Bronchial epithelial cell (primary cell): ENCODE measurements at regions not wholly inside any gene's neighbourhood (a gene's known extent, or its start where the extent isn't known, plus 50 kb on each side); places are given as distances from the start of the nearest gene placed in this dataset.

Experiments
- DNase-seq: peaks from one replicate; pipeline ENCODE4 v3.0.0-alpha.2; 2010; ENCODE audit warnings: low read depth
- FAIRE-seq: peaks from 2 replicates; lab custom pipeline; 2011; peaks lifted over from hg19 to GRCh38; lab: Jason Lieb, UNC
- H3K27me3 ChIP-seq: 2 replicates; pipeline ENCODE4 v1.5.1; 2011; ENCODE audit warnings: low read length; ENCODE audit not compliant: control insufficient read depth, insufficient read depth
- H3K36me3 ChIP-seq: 2 replicates; pipeline ENCODE4 v1.5.1; 2011; ENCODE audit warnings: low read length; ENCODE audit not compliant: control insufficient read depth, insufficient read depth
- H3K4me3 ChIP-seq: 2 replicates; pipeline ENCODE4 v1.5.1; 2011; ENCODE audit warnings: mild to moderate bottlenecking, low read depth, low read length, control low read depth
- CTCF ChIP-seq: IDR thresholded peaks from 2 replicates; pipeline ENCODE4 v1.5.1; 2011; ENCODE audit warnings: mild to moderate bottlenecking, moderate library complexity, low read length, control low read depth, inconsistent platforms; ENCODE audit not compliant: insufficient read depth, severe bottlenecking

GRCh38 chr12:89840162-89840922 is 131.7 kb upstream of the ATP2B1 start:
- no peak for TF ChIP-seq CTCF
- no peak for DNase-seq
- Histone ChIP-seq H3K27me3 (no peaks in the 10 kb centered on the region), H3K4me3 (no peak overlapping the region), H3K36me3 (no peaks in the 10 kb centered on the region)
- no peak for FAIRE-seq

- DNase-seq (no peak), FAIRE-seq (no peak)
Observed at GRCh38 chr12:89839444-89839843, 130.8 kb upstream of the ATP2B1 start.

GRCh38 chr12:89838833-89839232 is 130.2 kb upstream of the ATP2B1 start:
- H3K27me3 ChIP-seq, result no peaks in the 10 kb centered on the region
- FAIRE-seq (no peak), DNase-seq (no peak)
- H3K4me3 ChIP-seq, result no peak overlapping the region
- no peak for TF ChIP-seq CTCF
- H3K36me3 ChIP-seq, result no peaks in the 10 kb centered on the region

More at GRCh38 chr12:89839444-89839843, 130.8 kb upstream of the ATP2B1 start:
- Histone ChIP-seq H3K27me3 (no peaks in the 10 kb centered on the region), H3K36me3 (no peaks in the 10 kb centered on the region), H3K4me3 (no peak overlapping the region)
- TF ChIP-seq CTCF, result no peak

GRCh38 chr12:89836026-89836425 is 127.4 kb upstream of the ATP2B1 start:
- Histone ChIP-seq H3K4me3 (no peak overlapping the region), H3K27me3 (no peaks in the 10 kb centered on the region), H3K36me3 (no peaks in the 10 kb centered on the region)
- TF ChIP-seq CTCF, result no peak
- DNase-seq, result peak; percentile 13
- no peak for FAIRE-seq

DNA sequence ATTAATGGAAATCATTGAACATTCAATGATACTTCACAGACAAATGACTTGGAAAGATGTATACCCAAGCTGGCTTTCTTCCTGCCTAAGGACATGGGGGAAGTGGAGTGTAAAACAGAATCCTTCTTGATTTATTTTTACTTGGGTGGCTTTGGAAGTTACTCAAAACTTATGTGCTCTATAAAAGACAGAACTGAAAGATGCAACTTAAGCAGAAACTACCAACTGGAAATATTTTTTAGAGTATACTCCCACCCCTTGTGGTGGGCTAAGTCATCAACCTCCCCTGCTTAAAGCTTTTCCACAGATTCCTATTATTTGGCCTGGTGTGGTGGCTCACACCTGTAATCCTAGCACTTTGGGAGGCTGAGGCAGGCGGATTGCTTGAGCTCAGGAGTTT is 126.0 kb upstream of the ATP2B1 start:
- no peak for FAIRE-seq
- DNase-seq, result no peak
- no peak overlapping the region for H3K4me3 ChIP-seq
- no peaks in the 10 kb centered on the region for H3K36me3 ChIP-seq
- TF ChIP-seq CTCF, result no peak
- H3K27me3 ChIP-seq, result no peaks in the 10 kb centered on the region
